HUES48 (cell line): ENCODE measurements at regions not wholly inside any gene's neighbourhood (a gene's known extent, or its start where the extent isn't known, plus 50 kb on each side); places are given as distances from the start of the nearest gene placed in this dataset.

Source experiments
- H3K27ac ChIP-seq: one replicate; pipeline ENCODE4 v1.7.0; 2013; ENCODE audit warnings: low read depth, low read length, inconsistent platforms
- H3K27me3 ChIP-seq: 2 replicates; pipeline ENCODE4 v1.6.1; 2013; ENCODE audit warnings: mild to moderate bottlenecking, low read length; ENCODE audit not compliant: control insufficient read depth, insufficient read depth
- H3K36me3 ChIP-seq: 2 replicates; pipeline ENCODE4 v1.6.1; 2013; ENCODE audit warnings: low read length; ENCODE audit not compliant: control insufficient read depth, insufficient read depth
- H3K4me1 ChIP-seq: 2 replicates; pipeline ENCODE4 v1.6.1; 2013; ENCODE audit warnings: mild to moderate bottlenecking, low read length; ENCODE audit not compliant: control insufficient read depth, insufficient read depth
- H3K4me3 ChIP-seq: 2 replicates; pipeline ENCODE4 v1.5.1; 2013; ENCODE audit warnings: mild to moderate bottlenecking, low read depth, low read length
- H3K9ac ChIP-seq: 2 replicates; pipeline ENCODE4 v1.6.1; 2013; ENCODE audit warnings: mild to moderate bottlenecking, low read depth, low read length, moderate library complexity
- H3K9me3 ChIP-seq: 2 replicates; pipeline ENCODE4 v1.6.1; 2013; ENCODE audit warnings: low read length; ENCODE audit not compliant: control insufficient read depth, insufficient read depth

DNA sequence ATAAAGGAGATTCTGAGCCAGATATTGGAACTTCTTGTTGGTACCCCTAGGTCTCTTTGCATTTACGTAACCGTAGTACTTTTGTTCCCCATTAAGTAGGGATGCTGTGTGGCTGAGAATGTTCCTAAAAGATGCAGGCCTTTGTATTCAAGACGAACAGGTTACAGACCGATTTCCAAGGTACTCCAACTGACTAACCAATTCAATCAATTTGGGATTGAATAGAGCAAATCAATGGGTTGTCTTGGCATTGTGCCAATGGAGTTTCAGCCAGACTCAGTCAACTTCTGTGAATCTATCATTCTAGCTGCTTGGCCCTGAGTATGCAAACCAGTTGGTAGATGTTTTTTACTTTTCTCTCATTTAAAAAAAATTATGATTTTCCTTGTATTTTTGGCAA lies 347.3 kb upstream of the NPVF start:
- Histone ChIP-seq H3K27ac (no peak overlapping the region), H3K9me3 (no peaks in the 10 kb centered on the region), H3K9ac (no peak overlapping the region), H3K27me3 (no peaks in the 10 kb centered on the region), H3K4me3 (no peak overlapping the region), H3K4me1 (no peaks in the 10 kb centered on the region), H3K36me3 (no peaks in the 10 kb centered on the region)

DNA sequence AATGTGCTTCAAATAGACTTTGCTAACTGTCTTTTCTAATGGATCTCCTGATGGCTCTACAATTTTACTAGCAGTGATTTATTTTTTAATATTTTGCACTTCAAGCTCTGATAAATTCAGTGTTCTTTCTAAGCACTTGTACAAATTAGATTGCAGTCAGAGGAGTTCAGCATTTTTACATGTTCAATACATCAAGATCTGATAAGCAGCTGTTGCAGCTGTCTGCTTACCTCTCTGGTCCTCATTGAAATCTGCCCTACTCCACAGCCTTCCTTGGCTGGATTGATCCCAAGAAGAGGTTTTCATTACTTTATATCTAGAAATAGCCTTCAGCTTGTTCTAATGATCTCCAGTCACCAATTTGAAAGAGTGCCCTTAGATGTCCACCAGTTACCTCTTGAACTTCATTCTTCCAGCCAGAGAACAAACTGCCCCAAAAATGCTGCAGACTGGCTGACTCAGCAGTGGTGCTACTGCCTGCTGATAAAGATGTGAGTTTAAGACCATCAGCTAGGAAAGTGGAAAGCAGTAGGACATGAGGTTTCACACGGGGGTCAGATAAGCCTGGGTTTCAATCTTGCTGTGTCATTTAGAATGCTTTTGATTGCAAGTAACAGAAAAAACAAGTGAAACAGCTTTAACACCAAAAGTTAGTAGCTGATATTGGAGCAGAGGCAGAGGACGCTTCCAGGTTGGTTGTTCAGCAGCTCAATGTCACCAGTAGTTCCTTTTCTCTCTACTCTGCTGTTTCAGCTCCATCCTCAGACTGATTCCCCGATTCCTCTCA lies 350.9 kb upstream of the NPVF start:
- Histone ChIP-seq H3K9ac (no peak overlapping the region), H3K36me3 (no peaks in the 10 kb centered on the region), H3K9me3 (no peaks in the 10 kb centered on the region), H3K27ac (no peak overlapping the region), H3K4me1 (no peaks in the 10 kb centered on the region), H3K27me3 (no peaks in the 10 kb centered on the region), H3K4me3 (no peak overlapping the region)

DNA sequence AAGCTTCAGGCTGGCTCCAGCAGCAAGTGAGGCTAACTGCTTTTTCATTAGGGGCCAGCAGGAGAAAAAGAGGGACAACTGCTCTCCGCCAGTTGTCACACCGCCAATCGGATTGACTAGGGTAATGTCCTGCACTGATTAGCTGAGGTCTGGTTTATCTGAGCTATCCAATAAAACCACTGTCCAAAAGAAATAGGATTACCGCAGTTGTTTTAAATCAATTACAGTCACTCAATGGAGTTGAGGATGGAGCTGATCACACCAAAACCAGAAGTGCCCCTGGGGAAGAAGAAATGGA lies 351.4 kb upstream of the NPVF start:
- H3K4me3 ChIP-seq: no peak overlapping the region
- no peaks in the 10 kb centered on the region for H3K4me1 ChIP-seq
- H3K9me3 ChIP-seq: no peaks in the 10 kb centered on the region
- H3K36me3 ChIP-seq: no peaks in the 10 kb centered on the region
- H3K27me3 ChIP-seq: no peaks in the 10 kb centered on the region
- H3K27ac ChIP-seq: no peak overlapping the region
- H3K9ac ChIP-seq: no peak overlapping the region

DNA sequence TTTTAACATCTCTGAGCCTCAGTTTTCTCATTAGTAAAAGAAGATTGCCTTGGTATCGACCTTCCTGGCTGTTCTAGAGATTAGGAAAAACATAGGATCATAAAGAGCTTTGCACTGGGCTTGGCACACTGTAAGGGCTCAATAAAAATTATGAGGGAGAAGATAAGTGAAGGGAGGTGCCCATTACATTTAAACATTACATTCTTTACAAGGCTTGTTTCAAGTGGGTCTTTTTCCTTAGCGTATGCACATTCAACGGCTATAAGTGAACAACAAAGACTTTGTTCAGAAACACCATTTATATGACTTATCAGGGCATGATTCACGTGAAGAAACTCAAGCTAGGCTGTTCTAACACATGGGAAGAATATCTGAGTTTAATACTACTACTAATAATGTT lies 351.9 kb upstream of the NPVF start:
- H3K27me3 ChIP-seq: no peaks in the 10 kb centered on the region
- H3K4me3 ChIP-seq: no peak overlapping the region

DNA sequence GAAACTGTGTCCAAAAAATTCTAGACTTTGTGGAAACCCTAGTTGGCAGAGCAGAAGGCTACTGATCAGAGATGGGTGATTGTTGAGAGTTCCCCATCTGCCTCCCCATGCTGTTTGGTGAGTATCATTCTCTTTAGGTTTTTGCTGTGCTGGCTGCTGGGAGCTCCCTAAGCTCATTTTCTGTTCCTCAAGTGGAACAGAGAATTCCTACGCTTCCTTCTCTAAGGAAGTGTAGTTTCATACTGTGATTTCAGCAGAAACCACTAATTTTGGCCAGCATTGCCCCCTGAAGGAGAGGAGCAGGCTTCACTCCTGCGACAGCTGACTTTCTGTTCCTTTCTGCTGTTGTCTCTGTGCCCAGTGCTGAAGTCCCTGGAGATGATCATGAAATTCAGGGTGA lies 355.3 kb upstream of the NPVF start:
- Histone ChIP-seq H3K9ac (no peak overlapping the region), H3K36me3 (no peaks in the 10 kb centered on the region), H3K4me3 (no peak overlapping the region), H3K9me3 (no peaks in the 10 kb centered on the region), H3K27me3 (no peaks in the 10 kb centered on the region), H3K4me1 (no peaks in the 10 kb centered on the region), H3K27ac (no peak overlapping the region)

More for the DNA sequence above, 351.9 kb upstream of the NPVF start:
- H3K27ac ChIP-seq: no peak overlapping the region
- no peaks in the 10 kb centered on the region for H3K9me3 ChIP-seq
- H3K36me3 ChIP-seq: no peaks in the 10 kb centered on the region
- no peaks in the 10 kb centered on the region for H3K4me1 ChIP-seq
- no peak overlapping the region for H3K9ac ChIP-seq

DNA sequence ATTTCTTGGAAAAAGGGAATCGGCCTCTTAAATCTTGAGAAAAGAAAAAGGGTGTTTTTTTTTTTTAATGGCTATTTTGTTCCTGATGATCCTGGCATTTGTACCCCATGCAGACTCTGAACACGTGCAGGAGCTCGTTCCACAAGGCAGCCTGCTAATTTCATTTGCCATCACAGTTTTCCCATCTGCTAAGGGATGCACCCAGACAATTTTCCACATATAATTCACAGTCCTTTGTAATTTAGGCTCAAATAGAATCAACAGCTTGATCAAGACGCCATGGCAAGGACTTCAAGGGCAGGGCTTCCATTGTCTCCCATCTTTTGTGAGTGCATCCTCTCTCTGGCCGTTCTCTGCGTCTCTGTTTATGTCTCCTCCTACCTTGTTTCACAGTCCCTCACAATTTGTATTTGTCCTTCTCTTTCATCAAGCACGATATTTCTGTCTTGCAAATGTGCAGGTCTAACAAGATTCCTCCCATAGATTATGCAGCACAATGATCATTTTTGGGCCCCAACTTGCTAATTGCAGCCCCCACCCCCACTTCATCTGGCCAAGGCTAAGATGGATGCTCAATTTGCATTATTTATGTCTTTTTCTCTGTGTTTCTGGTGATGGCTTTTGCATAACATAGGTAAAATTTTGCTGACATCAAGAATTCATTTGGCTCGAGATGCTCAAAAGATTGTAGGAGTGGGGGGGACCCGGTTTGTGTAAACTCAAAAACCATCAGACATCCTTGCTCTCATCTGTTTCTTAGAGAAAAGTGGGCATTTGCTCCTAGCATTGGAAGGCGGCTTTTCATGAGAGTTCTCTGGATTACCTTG lies 356.0 kb upstream of the NPVF start:
- H3K9me3 ChIP-seq: no peaks in the 10 kb centered on the region
- H3K9ac ChIP-seq: no peak overlapping the region
- H3K4me1 ChIP-seq: no peaks in the 10 kb centered on the region
- H3K4me3 ChIP-seq: no peak overlapping the region
- H3K27ac ChIP-seq: no peak overlapping the region
- no peaks in the 10 kb centered on the region for H3K36me3 ChIP-seq
- no peaks in the 10 kb centered on the region for H3K27me3 ChIP-seq

DNA sequence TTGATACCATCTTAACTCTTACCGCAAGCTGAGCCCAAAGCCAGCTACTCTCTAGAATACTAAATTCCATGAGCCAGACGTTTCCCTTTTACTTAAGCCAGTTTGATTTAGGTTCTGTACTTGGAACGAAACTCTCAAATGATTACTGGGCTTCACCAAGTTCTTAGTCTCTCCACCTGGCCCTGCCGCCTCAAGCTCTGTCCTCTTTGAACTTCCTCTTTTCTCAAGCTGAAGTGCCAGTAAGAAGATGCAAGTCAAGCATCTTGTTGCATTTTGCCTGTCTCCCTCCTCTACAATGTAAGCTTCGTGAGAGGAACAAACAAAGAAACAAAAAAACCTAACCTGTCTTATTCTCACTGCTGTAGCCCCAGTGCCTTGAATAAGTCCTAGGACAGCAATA lies 358.2 kb upstream of the NPVF start:
- Histone ChIP-seq H3K9ac (no peak overlapping the region), H3K27me3 (no peaks in the 10 kb centered on the region), H3K9me3 (no peaks in the 10 kb centered on the region), H3K4me3 (no peak overlapping the region), H3K4me1 (no peaks in the 10 kb centered on the region), H3K27ac (no peak overlapping the region), H3K36me3 (no peaks in the 10 kb centered on the region)

DNA sequence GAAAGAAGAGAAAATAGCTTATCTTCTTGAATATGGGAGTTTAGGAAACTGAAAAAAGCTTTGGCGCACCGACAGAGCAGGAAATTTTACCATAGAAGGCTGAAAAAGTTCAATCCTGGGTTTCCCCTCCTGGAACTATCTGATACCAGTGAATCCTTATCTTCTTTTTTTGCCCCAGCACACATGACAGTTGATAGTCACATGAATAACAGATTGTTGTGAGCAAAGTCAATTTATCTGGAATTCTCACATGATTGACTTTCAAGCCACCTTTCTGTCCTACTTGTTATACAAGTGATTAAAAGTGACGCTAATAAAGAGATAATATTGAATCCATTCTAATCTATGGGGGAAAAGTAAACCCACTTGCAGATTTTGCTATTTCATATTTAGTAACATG lies 365.8 kb upstream of the NPVF start:
- no peaks in the 10 kb centered on the region for H3K4me1 ChIP-seq
- no peak overlapping the region for H3K27ac ChIP-seq
- H3K9me3 ChIP-seq: no peaks in the 10 kb centered on the region
- H3K4me3 ChIP-seq: no peak overlapping the region
- no peak overlapping the region for H3K9ac ChIP-seq
- no peaks in the 10 kb centered on the region for H3K27me3 ChIP-seq
- no peaks in the 10 kb centered on the region for H3K36me3 ChIP-seq

- Histone ChIP-seq H3K9ac (no peak overlapping the region), H3K27me3 (no peaks in the 10 kb centered on the region), H3K9me3 (no peaks in the 10 kb centered on the region), H3K36me3 (no peaks in the 10 kb centered on the region), H3K4me3 (no peak overlapping the region), H3K4me1 (no peaks in the 10 kb centered on the region), H3K27ac (no peak overlapping the region)
These were observed 366.4 kb upstream of the NPVF start for GRCh38 chr7:25594728-25595127.

DNA sequence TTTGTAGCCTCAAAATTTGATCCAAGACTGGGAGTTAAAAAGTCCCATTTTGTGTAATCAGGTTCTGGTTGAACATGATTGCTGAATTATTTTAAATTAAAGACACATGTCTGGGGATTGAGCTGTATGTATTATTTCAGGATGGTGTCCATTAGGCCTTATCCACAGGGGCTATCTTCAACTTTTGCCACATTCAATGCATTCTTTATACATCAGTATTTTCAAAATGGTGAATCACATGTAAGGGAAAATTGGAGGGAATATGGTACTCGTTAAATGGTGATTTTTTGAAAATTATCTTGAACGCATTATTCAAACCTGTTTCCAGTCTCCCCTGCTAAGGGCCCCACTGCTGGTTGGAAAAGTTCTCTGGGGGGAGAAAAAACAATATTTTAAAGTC lies 367.7 kb upstream of the NPVF start:
- no peak overlapping the region for H3K9ac ChIP-seq
- no peaks in the 10 kb centered on the region for H3K4me1 ChIP-seq
- no peak overlapping the region for H3K4me3 ChIP-seq
- H3K9me3 ChIP-seq: no peaks in the 10 kb centered on the region
- H3K27me3 ChIP-seq: no peaks in the 10 kb centered on the region; the same call in 1 of the 2 replicates
- H3K27ac ChIP-seq: no peak overlapping the region
- no peaks in the 10 kb centered on the region for H3K36me3 ChIP-seq

DNA sequence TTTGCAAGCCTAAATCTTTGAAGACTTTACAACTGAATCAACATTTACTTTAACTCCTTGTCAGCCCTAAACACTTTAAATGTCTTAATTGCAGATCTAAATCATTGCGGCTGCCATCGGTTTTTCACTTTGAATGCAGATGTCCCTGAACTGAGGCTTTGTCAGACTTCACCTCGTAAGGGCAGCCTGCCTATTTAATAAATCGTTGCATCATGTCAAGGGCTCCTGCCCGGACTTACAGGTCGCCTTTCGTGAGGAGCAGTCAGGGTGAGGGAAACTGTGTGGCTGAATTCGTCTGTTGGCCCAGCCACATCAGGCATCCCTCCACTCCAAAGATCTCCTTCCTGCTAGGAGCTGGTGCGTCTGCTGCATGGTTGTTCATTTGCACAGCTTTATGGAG lies 368.2 kb upstream of the NPVF start:
- Histone ChIP-seq H3K9me3 (no peaks in the 10 kb centered on the region), H3K9ac (no peak overlapping the region), H3K4me3 (no peak overlapping the region), H3K36me3 (no peaks in the 10 kb centered on the region), H3K27me3 (no peaks in the 10 kb centered on the region; the same call in 1 of the 2 replicates), H3K4me1 (no peaks in the 10 kb centered on the region), H3K27ac (no peak overlapping the region)
